Neural progenitor cell (in vitro differentiated cells): ENCODE measurements at regions not wholly inside any gene's neighbourhood (a gene's known extent, or its start where the extent isn't known, plus 50 kb on each side); places are given as distances from the start of the nearest gene placed in this dataset.

ENCODE experiments used
- DNase-seq: peaks from one replicate; pipeline ENCODE4 v3.0.0-alpha.2; 2016; ENCODE audit warnings: low spot score
- H2AFZ ChIP-seq: fragments of 200-600 bp; sonication (generic); replicated peaks from 2 replicates; pipeline ENCODE4 v1.6.1; 2016; ENCODE audit warnings: antibody characterized with exemption
- H3F3A ChIP-seq: fragments of 200-600 bp; sonication (generic); 2 replicates; pipeline ENCODE4 v1.6.1; 2016; ENCODE audit warnings: antibody characterized with exemption, low read depth
- H3K27ac ChIP-seq: fragments of 200-600 bp; sonication (generic); 2 replicates; pipeline ENCODE4 v1.5.1; 2016; ENCODE audit warnings: mild to moderate bottlenecking
- H3K27me3 ChIP-seq: fragments of 200-600 bp; sonication (generic); 2 replicates; pipeline ENCODE4 v1.6.1; 2016; ENCODE audit warnings: mild to moderate bottlenecking, moderate library complexity
- H3K36me3 ChIP-seq: fragments of 200-600 bp; sonication (generic); 2 replicates; pipeline ENCODE4 v1.5.1; 2016
- H3K4me1 ChIP-seq: fragments of 200-600 bp; sonication (generic); 2 replicates; pipeline ENCODE4 v1.6.1; 2016; ENCODE audit warnings: mixed run types
- H3K4me2 ChIP-seq: fragments of 200-600 bp; sonication (generic); 2 replicates; pipeline ENCODE4 v1.6.1; 2016
- H3K4me3 ChIP-seq: fragments of 200-600 bp; sonication (generic); 2 replicates; pipeline ENCODE4 v1.5.1; 2016
- H3K79me2 ChIP-seq: fragments of 200-600 bp; sonication (generic); 2 replicates; pipeline ENCODE4 v1.6.1; 2016; ENCODE audit warnings: low read depth
- H3K9ac ChIP-seq: fragments of 200-600 bp; sonication (generic); 2 replicates; pipeline ENCODE4 v1.6.1; 2016
- H3K9me3 ChIP-seq: fragments of 200-600 bp; sonication (generic); 2 replicates; pipeline ENCODE4 v1.5.1; 2016; ENCODE audit warnings: low read depth
- H4K20me1 ChIP-seq: fragments of 200-600 bp; sonication (generic); 2 replicates; pipeline ENCODE4 v1.6.1; 2016; ENCODE audit warnings: low read depth
- H3K27ac Mint-ChIP-seq: 3 replicates; pipeline ENCODE4 v1.8.0; 2021; ENCODE audit warnings: mixed read lengths
- H3K27me3 Mint-ChIP-seq: 2 replicates; pipeline ENCODE4 v1.8.0; 2022; ENCODE audit warnings: low read depth, mild to moderate bottlenecking, inconsistent platforms, moderate library complexity, mixed read lengths; ENCODE audit not compliant: insufficient read depth
- H3K36me3 Mint-ChIP-seq: 3 replicates; pipeline ENCODE4 v1.8.0; 2021; ENCODE audit warnings: mixed read lengths
- H3K4me1 Mint-ChIP-seq: 3 replicates; pipeline ENCODE4 v1.8.0; 2021; ENCODE audit warnings: mixed read lengths
- H3K4me3 Mint-ChIP-seq: 3 replicates; pipeline ENCODE4 v1.8.0; 2021; ENCODE audit warnings: mild to moderate bottlenecking, moderate library complexity, mixed read lengths
- H3K9me3 Mint-ChIP-seq: 3 replicates; pipeline ENCODE4 v1.8.0; 2020; ENCODE audit warnings: mixed read lengths
- EZH2 ChIP-seq: fragments of 200-600 bp; sonication (generic); IDR thresholded peaks from 2 replicates; pipeline ENCODE4 v1.6.1; 2017; ENCODE audit warnings: antibody characterized with exemption, mild to moderate bottlenecking, moderate library complexity
- EZH2phosphoT487 ChIP-seq: fragments of 200-600 bp; sonication (generic); IDR thresholded peaks from 2 replicates; pipeline ENCODE4 v1.6.1; 2017; ENCODE audit warnings: antibody characterized with exemption
- TF ChIP-seq, protein P1 (sequence below): fragments of 200-600 bp; sonication (generic); IDR thresholded peaks from 2 replicates; pipeline ENCODE4 v1.5.1; 2017; ENCODE audit warnings: antibody characterized with exemption, mild to moderate bottlenecking

DNA sequence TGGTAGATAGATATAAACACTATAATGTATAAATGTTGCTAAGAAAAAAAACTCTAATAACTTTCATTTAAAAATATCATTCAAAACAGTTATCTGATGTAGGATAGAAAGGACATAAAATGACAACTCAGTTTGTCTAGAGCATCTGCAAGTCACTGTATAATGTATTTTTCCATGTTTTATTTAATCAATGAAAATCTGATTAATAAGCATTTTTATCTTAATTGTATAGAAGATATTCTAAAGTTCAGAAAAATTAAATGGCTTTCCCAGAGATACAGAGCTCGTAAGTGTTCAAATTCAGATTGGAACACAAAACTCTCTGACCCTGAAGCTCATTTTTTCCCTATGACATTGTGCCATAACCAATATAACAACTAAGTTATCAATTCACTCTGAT lies 295.9 kb upstream of the DCN start:
- no peaks in the 10 kb centered on the region for H3K36me3 ChIP-seq
- H2AFZ ChIP-seq = no peak overlapping the region
- no peaks in the 10 kb centered on the region for H3K27me3 Mint-ChIP-seq

DNA sequence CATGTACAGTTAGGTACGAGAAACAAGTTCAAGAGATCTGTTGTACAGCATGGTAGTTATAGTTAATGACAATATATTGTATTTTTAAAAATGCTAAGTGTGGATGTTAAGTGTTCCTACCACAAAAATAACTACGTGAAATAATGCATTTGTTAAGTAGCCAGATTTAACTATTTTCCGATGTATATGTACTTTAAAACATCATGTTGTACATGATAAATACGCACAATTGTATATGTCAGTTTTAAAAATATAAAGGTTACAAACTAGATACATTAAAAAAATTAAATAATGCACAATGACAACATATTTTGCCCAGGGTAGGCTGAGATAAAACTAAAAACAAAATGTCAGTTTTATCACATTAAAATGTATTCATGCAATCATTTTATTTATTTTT lies 285.1 kb upstream of the DCN start:
- TF ChIP-seq EZH2 (no peak), EZH2phosphoT487 (no peak)
- TF ChIP-seq, protein P1, sequence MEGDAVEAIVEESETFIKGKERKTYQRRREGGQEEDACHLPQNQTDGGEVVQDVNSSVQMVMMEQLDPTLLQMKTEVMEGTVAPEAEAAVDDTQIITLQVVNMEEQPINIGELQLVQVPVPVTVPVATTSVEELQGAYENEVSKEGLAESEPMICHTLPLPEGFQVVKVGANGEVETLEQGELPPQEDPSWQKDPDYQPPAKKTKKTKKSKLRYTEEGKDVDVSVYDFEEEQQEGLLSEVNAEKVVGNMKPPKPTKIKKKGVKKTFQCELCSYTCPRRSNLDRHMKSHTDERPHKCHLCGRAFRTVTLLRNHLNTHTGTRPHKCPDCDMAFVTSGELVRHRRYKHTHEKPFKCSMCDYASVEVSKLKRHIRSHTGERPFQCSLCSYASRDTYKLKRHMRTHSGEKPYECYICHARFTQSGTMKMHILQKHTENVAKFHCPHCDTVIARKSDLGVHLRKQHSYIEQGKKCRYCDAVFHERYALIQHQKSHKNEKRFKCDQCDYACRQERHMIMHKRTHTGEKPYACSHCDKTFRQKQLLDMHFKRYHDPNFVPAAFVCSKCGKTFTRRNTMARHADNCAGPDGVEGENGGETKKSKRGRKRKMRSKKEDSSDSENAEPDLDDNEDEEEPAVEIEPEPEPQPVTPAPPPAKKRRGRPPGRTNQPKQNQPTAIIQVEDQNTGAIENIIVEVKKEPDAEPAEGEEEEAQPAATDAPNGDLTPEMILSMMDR = no peak
- H3K36me3 ChIP-seq = no peaks in the 10 kb centered on the region
- H3K27me3 ChIP-seq = no peaks in the 10 kb centered on the region
- no peak overlapping the region for H3K9ac ChIP-seq
- Mint-ChIP-seq H3K9me3 (no peaks in the 10 kb centered on the region), H3K4me3 (no peak overlapping the region), H3K4me1 (no peaks in the 10 kb centered on the region), H3K27me3 (no peaks in the 10 kb centered on the region), H3K27ac (no peak overlapping the region), H3K36me3 (no peaks in the 10 kb centered on the region)
- H3K79me2 ChIP-seq = no peaks in the 10 kb centered on the region
- no peaks in the 10 kb centered on the region for H3K4me1 ChIP-seq
- no peak for DNase-seq
- no peak overlapping the region for H3K4me2 ChIP-seq
- H3K9me3 ChIP-seq = no peaks in the 10 kb centered on the region
- no peak overlapping the region for H2AFZ ChIP-seq
- no peaks in the 10 kb centered on the region for H4K20me1 ChIP-seq
- H3F3A ChIP-seq = no peaks in the 10 kb centered on the region
- no peak overlapping the region for H3K4me3 ChIP-seq
- no peak overlapping the region for H3K27ac ChIP-seq

More for the DNA sequence above, 295.9 kb upstream of the DCN start:
- Mint-ChIP-seq H3K27ac (no peak overlapping the region), H3K9me3 (no peaks in the 10 kb centered on the region), H3K4me3 (no peak overlapping the region), H3K4me1 (no peaks in the 10 kb centered on the region), H3K36me3 (no peaks in the 10 kb centered on the region)
- Histone ChIP-seq H3K27me3 (no peaks in the 10 kb centered on the region), H3K4me2 (no peak overlapping the region), H3K9me3 (no peaks in the 10 kb centered on the region), H3K27ac (no peak overlapping the region), H3K4me1 (no peaks in the 10 kb centered on the region), H3K9ac (no peak overlapping the region), H3K4me3 (no peak overlapping the region), H4K20me1 (no peaks in the 10 kb centered on the region), H3K79me2 (no peaks in the 10 kb centered on the region), H3F3A (no peaks in the 10 kb centered on the region)
- no peak for TF ChIP-seq EZH2phosphoT487
- TF ChIP-seq, protein P1 = no peak
- no peak for TF ChIP-seq EZH2
- no peak for DNase-seq

DNA sequence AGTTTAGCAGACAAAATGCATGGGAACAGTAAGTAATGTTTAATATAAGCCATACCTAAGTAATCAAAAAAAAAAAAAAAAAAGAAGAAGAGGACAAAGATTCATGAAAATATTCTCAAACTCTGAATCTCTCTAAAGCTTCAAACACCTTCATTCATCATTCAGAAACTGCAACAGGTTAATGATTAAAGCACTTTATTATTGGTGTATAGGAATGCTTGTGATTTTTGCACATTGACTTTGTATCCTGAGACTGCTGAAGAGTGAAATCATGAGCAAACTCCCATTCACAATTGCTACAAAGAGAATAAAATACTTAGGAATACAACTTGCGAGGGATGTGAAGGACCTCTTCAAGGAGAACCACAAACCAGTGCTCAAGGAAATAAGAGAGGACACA lies 278.4 kb upstream of the DCN start:
- H3K4me2 ChIP-seq = no peak overlapping the region
- TF ChIP-seq EZH2phosphoT487 (no peak), EZH2 (no peak)
- TF ChIP-seq, protein P1 = no peak
- H3K4me3 Mint-ChIP-seq = no peak overlapping the region
- no peaks in the 10 kb centered on the region for H3K9me3 Mint-ChIP-seq
- H3K36me3 ChIP-seq = no peaks in the 10 kb centered on the region
- no peaks in the 10 kb centered on the region for H3K4me1 Mint-ChIP-seq
- no peak overlapping the region for H3K4me3 ChIP-seq
- H3F3A ChIP-seq = no peaks in the 10 kb centered on the region
- H3K27me3 ChIP-seq = no peaks in the 10 kb centered on the region
- H3K79me2 ChIP-seq = no peaks in the 10 kb centered on the region
- no peaks in the 10 kb centered on the region for H3K4me1 ChIP-seq
- no peak overlapping the region for H3K27ac Mint-ChIP-seq
- H3K9ac ChIP-seq = no peak overlapping the region
- H3K9me3 ChIP-seq = no peaks in the 10 kb centered on the region
- H3K36me3 Mint-ChIP-seq = no peaks in the 10 kb centered on the region
- H2AFZ ChIP-seq = no peak overlapping the region
- peaks cover 4% of the 10 kb centered on the region for H3K27me3 Mint-ChIP-seq
- H3K27ac ChIP-seq = no peak overlapping the region
- no peaks in the 10 kb centered on the region for H4K20me1 ChIP-seq
- DNase-seq = no peak

DNA sequence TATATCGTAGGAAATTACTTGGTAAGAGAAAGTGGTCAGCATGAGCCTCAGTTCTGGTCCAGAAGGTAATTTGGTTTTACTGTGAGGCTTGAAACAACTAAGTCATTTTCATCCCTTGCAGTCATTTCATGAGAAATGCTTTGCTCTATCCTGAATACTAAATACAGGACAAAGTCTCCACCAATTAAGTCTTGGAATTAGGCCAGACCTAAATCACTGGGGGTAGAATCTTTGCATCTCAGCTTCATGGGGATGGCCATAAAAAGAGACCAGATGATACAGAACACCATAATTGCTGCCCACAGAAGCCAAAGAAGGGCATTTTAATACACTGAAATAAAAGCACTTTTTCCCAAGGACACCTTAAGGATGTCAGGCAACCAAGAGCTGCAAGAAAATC lies 277.9 kb upstream of the DCN start:
- H3K4me3 ChIP-seq = no peak overlapping the region
- H3K36me3 ChIP-seq = no peaks in the 10 kb centered on the region
- Mint-ChIP-seq H3K27ac (no peak overlapping the region), H3K9me3 (no peaks in the 10 kb centered on the region), H3K4me3 (no peak overlapping the region), H3K36me3 (no peaks in the 10 kb centered on the region), H3K4me1 (no peaks in the 10 kb centered on the region), H3K27me3 (peaks cover 4% of the 10 kb centered on the region)
- H3K27ac ChIP-seq = no peak overlapping the region
- no peak for DNase-seq
- H3K9me3 ChIP-seq = no peaks in the 10 kb centered on the region
- no peak overlapping the region for H3K4me2 ChIP-seq
- no peaks in the 10 kb centered on the region for H3K4me1 ChIP-seq
- TF ChIP-seq, protein P1 = no peak
- TF ChIP-seq EZH2 (no peak), EZH2phosphoT487 (no peak)
- no peaks in the 10 kb centered on the region for H4K20me1 ChIP-seq
- H3K27me3 ChIP-seq = no peaks in the 10 kb centered on the region
- H3F3A ChIP-seq = no peaks in the 10 kb centered on the region
- no peak overlapping the region for H3K9ac ChIP-seq
- no peaks in the 10 kb centered on the region for H3K79me2 ChIP-seq
- H2AFZ ChIP-seq = no peak overlapping the region
